IMR-90 (cell line): ENCODE measurements at regions not wholly inside any gene's neighbourhood (a gene's known extent, or its start where the extent isn't known, plus 50 kb on each side); places are given as distances from the start of the nearest gene placed in this dataset.

Experiments
- ATAC-seq: fragments of 200-7000 bp; cut with Tn5 transposase; 2 replicates; pipeline ENCODE4 v1.9.1; 2020; ENCODE audit warnings: low read depth, mild to moderate bottlenecking, moderate library complexity
- BruUV-seq: library from RNA; stranded (reverse); fragments of 400-500 nt; replicated peaks from 2 replicates; lab custom pipeline; 2021; lab: Mats Ljungman, UMichigan
- CTCF ChIA-PET: fragments of 300-600 bp; formaldehyde crosslinking; extraction: SDS; loops from one replicate; lab custom pipeline; 2021; ENCODE audit warnings: antibody characterized with exemption; lab: Yijun Ruan, JAX
- POLR2A ChIA-PET: fragments of 300-600 bp; sonication (Branson Sonifier 250); formaldehyde crosslinking; loops from one replicate; lab custom pipeline; 2022; ENCODE audit warnings: antibody characterized with exemption; ENCODE audit not compliant: unreplicated experiment; lab: Charles Lee
- DNase-seq: peaks from one replicate; pipeline ENCODE4 v3.0.0; 2013
- H2AFZ ChIP-seq: replicated peaks from 2 replicates; pipeline ENCODE3; 2013; ENCODE audit warnings: low read length, mild to moderate bottlenecking; ENCODE audit not compliant: poor library complexity
- H2AK5ac ChIP-seq: 2 replicates; pipeline ENCODE4 v1.6.1; 2013; ENCODE audit warnings: low read depth, low read length, inconsistent platforms
- H2AK9ac ChIP-seq: replicated peaks from 2 replicates; pipeline ENCODE3; 2013; ENCODE audit warnings: mild to moderate bottlenecking, low read depth, low read length, moderate library complexity; ENCODE audit not compliant: poor library complexity
- H2BK120ac ChIP-seq: 2 replicates; pipeline ENCODE4 v1.6.1; 2013; ENCODE audit warnings: low read depth, low read length, inconsistent platforms
- H2BK15ac ChIP-seq: 3 replicates; pipeline ENCODE4 v1.6.1; 2013; ENCODE audit warnings: low read depth, low read length, inconsistent platforms
- H2BK20ac ChIP-seq: 2 replicates; pipeline ENCODE4 v1.6.1; 2013; ENCODE audit warnings: low read depth, mild to moderate bottlenecking, inconsistent platforms, low read length, moderate library complexity
- H2BK5ac ChIP-seq: 2 replicates; pipeline ENCODE4 v1.6.1; 2013; ENCODE audit warnings: mild to moderate bottlenecking, low read depth, low read length, inconsistent platforms; ENCODE audit not compliant: poor library complexity, severe bottlenecking
- H3K14ac ChIP-seq: replicated peaks from 2 replicates; pipeline ENCODE4 v1.6.1; 2013; ENCODE audit warnings: low read depth, low read length, inconsistent platforms
- H3K18ac ChIP-seq: 2 replicates; pipeline ENCODE4 v1.6.1; 2013; ENCODE audit warnings: low read depth, low read length, control low read depth
- H3K23ac ChIP-seq: 2 replicates; pipeline ENCODE4 v1.6.1; 2013; ENCODE audit warnings: low read depth, low read length, inconsistent platforms
- H3K27ac ChIP-seq: 2 replicates; pipeline ENCODE4 v1.5.1; 2013; ENCODE audit warnings: mild to moderate bottlenecking, control low read depth, low read length; ENCODE audit not compliant: insufficient read depth
- H3K27me3 ChIP-seq: 2 replicates; pipeline ENCODE4 v1.6.1; 2013; ENCODE audit warnings: low read length; ENCODE audit not compliant: control insufficient read depth, insufficient read depth
- H3K36me3 ChIP-seq: 2 replicates; pipeline ENCODE4 v1.6.1; 2013; ENCODE audit warnings: low read length, mixed read lengths; ENCODE audit not compliant: control insufficient read depth, insufficient read depth
- H3K4ac ChIP-seq: 2 replicates; pipeline ENCODE4 v1.6.1; 2013; ENCODE audit warnings: low read depth, low read length, inconsistent platforms
- H3K4me1 ChIP-seq: 2 replicates; pipeline ENCODE4 v1.6.1; 2013; ENCODE audit warnings: low read length, mixed read lengths; ENCODE audit not compliant: control insufficient read depth, insufficient read depth
- H3K4me2 ChIP-seq: 2 replicates; pipeline ENCODE4 v1.6.1; 2013; ENCODE audit warnings: low read depth, mild to moderate bottlenecking, control low read depth, low read length, moderate library complexity
- H3K4me3 ChIP-seq: 2 replicates; pipeline ENCODE4 v1.5.1; 2013; ENCODE audit warnings: low read depth, mild to moderate bottlenecking, control low read depth, low read length, moderate library complexity; ENCODE audit not compliant: insufficient read depth
- H3K56ac ChIP-seq: 2 replicates; pipeline ENCODE4 v1.6.1; 2013; ENCODE audit warnings: low read length, inconsistent platforms; ENCODE audit not compliant: insufficient read depth; ENCODE audit errors: extremely low read depth
- H3K79me1 ChIP-seq, 2 experiments: 2 replicates each; pipeline ENCODE4 v1.6.1; 2013; ENCODE audit warnings: low read length in 2 of 2, inconsistent platforms in 1 of 2, low read depth in 1 of 2
- H3K9ac ChIP-seq: 2 replicates; pipeline ENCODE4 v1.6.1; 2013; ENCODE audit warnings: low read depth, low read length, control low read depth
- H3K9me1 ChIP-seq: 2 replicates; pipeline ENCODE4 v1.6.1; 2013; ENCODE audit warnings: low read length, inconsistent platforms; ENCODE audit not compliant: insufficient read depth
- H3K9me3 ChIP-seq: 2 replicates; pipeline ENCODE4 v1.6.1; 2013; ENCODE audit warnings: low read length; ENCODE audit not compliant: control insufficient read depth, insufficient read depth
- H4K20me1 ChIP-seq: 2 replicates; pipeline ENCODE4 v1.6.1; 2013; ENCODE audit warnings: low read length, inconsistent platforms; ENCODE audit not compliant: insufficient read depth
- H4K5ac ChIP-seq: 2 replicates; pipeline ENCODE4 v1.6.1; 2013; ENCODE audit warnings: mild to moderate bottlenecking, low read depth, low read length, control low read depth
- H4K8ac ChIP-seq, 2 experiments: 2 replicates each; pipeline ENCODE4 v1.6.1; 2013; ENCODE audit warnings: low read depth in 2 of 2, low read length in 2 of 2, control low read depth in 1 of 2, inconsistent platforms in 1 of 2
- H4K91ac ChIP-seq: 2 replicates; pipeline ENCODE4 v1.6.1; 2013; ENCODE audit warnings: low read depth, low read length, inconsistent platforms; ENCODE audit not compliant: insufficient read depth
- CEBPB ChIP-seq: IDR thresholded peaks from 2 replicates; pipeline ENCODE4 v1.6.1; 2012; ENCODE audit warnings: low read depth, low read length, improper control_type of control experiment
- CHD1 ChIP-seq: IDR thresholded peaks from 2 replicates; pipeline ENCODE4 v1.6.1; 2012; ENCODE audit warnings: low read depth, low read length, improper control_type of control experiment
- ELK1 ChIP-seq: fragments of 150-350 bp; IDR thresholded peaks from 2 replicates; pipeline ENCODE4 v1.6.1; 2016; ENCODE audit warnings: low read depth, mild to moderate bottlenecking, low read length, moderate library complexity, borderline replicate concordance
- FOS ChIP-seq: fragments of 150-350 bp; IDR thresholded peaks from 2 replicates; pipeline ENCODE4 v1.6.1; 2016; ENCODE audit warnings: low read depth, low read length
- MAFK ChIP-seq: IDR thresholded peaks from 2 replicates; pipeline ENCODE4 v1.6.1; 2012; ENCODE audit warnings: low read depth, low read length, improper control_type of control experiment
- MAZ ChIP-seq: IDR thresholded peaks from 2 replicates; pipeline ENCODE4 v1.6.1; 2012; ENCODE audit warnings: low read depth, mild to moderate bottlenecking, low read length, improper control_type of control experiment, moderate library complexity, borderline replicate concordance
- MXI1 ChIP-seq: IDR thresholded peaks from 2 replicates; pipeline ENCODE4 v1.6.1; 2012; ENCODE audit warnings: low read depth, mild to moderate bottlenecking, low read length, moderate library complexity, borderline replicate concordance
- RCOR1 ChIP-seq: IDR thresholded peaks from 2 replicates; pipeline ENCODE4 v1.6.1; 2012; ENCODE audit warnings: mild to moderate bottlenecking, low read length, improper control_type of control experiment; ENCODE audit not compliant: insufficient replicate concordance
- SMC3 ChIP-seq: fragments of 150-350 bp; IDR thresholded peaks from 2 replicates; pipeline ENCODE4 v1.6.1; 2016; ENCODE audit warnings: low read depth, mild to moderate bottlenecking, antibody characterized with exemption, low read length, moderate library complexity
- WGBS, 2 experiments: methylation state at CpG; one replicate each; pipeline versions ENCODE4 v1.1.5 to v1.1.7; 2013; ENCODE audit warnings: missing lambda C conversion rate in 2 of 2; ENCODE audit not compliant: insufficient read length in 1 of 2; ENCODE audit errors: extremely low coverage in 2 of 2; 5-methylcytosine and 5-hydroxymethylcytosine counted together
- dilution Hi-C: fragments of 300-500 bp; cut with HindIII; formaldehyde crosslinking; loops from one replicate; pipeline ENCODE4 v1.14.3; 2018; ENCODE audit warnings: low sequenced_read_pairs; ENCODE audit not compliant: unreplicated experiment
- in situ Hi-C: fragments of 300-500 bp; cut with MboI; formaldehyde crosslinking; loops from 3 replicates; pipeline ENCODE4 v1.14.3; 2019; ENCODE audit warnings: low sequenced_read_pairs, inconsistent platforms, mixed read lengths
- intact Hi-C: fragments of 100-400 bp; cut with micrococcal nuclease; formaldehyde crosslinking; loops from 2 replicates; pipeline ENCODE4 v1.10.0; 2022
- TF ChIP-seq, protein P1 (sequence below): conservative IDR thresholded peaks from 2 replicates; pipeline ENCODE4 v1.5.1; 2012; ENCODE audit warnings: mild to moderate bottlenecking, low read depth, low read length, improper control_type of control experiment

GRCh38 chr2:14220101-14220500, 412.4 kb upstream of the LRATD1 start:
- H2BK15ac ChIP-seq = no peak overlapping the region
- peaks cover 3% of the 10 kb centered on the region; the same call in 1 of the 2 replicates for H3K9me3 ChIP-seq
- WGBS, 2 experiments = no CpG with 5 or more reads among the region's 1 CpG
- no peak overlapping the region for H3K23ac ChIP-seq
- ATAC-seq (no peak), DNase-seq (no peak)
- H3K4ac ChIP-seq = no peak overlapping the region
- H2BK20ac ChIP-seq = no peak overlapping the region
- H3K4me2 ChIP-seq = no peak overlapping the region
- ChIA-PET CTCF (no interaction called here), POLR2A (no interaction called here)
- H2BK5ac ChIP-seq = no peak overlapping the region
- H3K4me3 ChIP-seq = no peak overlapping the region
- H4K91ac ChIP-seq = no peak overlapping the region
- no peak overlapping the region for H3K18ac ChIP-seq
- dilution Hi-C loops (no loop called here), in situ Hi-C loops (no loop called here), intact Hi-C loops (no loop called here)
- BruUV-seq = no TSS peak
- no peak for TF ChIP-seq CEBPB
- no peak for TF ChIP-seq RCOR1
- TF ChIP-seq, protein P1, sequence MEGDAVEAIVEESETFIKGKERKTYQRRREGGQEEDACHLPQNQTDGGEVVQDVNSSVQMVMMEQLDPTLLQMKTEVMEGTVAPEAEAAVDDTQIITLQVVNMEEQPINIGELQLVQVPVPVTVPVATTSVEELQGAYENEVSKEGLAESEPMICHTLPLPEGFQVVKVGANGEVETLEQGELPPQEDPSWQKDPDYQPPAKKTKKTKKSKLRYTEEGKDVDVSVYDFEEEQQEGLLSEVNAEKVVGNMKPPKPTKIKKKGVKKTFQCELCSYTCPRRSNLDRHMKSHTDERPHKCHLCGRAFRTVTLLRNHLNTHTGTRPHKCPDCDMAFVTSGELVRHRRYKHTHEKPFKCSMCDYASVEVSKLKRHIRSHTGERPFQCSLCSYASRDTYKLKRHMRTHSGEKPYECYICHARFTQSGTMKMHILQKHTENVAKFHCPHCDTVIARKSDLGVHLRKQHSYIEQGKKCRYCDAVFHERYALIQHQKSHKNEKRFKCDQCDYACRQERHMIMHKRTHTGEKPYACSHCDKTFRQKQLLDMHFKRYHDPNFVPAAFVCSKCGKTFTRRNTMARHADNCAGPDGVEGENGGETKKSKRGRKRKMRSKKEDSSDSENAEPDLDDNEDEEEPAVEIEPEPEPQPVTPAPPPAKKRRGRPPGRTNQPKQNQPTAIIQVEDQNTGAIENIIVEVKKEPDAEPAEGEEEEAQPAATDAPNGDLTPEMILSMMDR = no peak
- no peak for TF ChIP-seq CHD1
- no peak for TF ChIP-seq ELK1
- no peak for TF ChIP-seq SMC3
- no peak for TF ChIP-seq MAFK
- no peak for TF ChIP-seq FOS
- no peak for TF ChIP-seq MXI1
- no peak for TF ChIP-seq MAZ
- no peak overlapping the region for H2BK120ac ChIP-seq
- H2AFZ ChIP-seq = no peak overlapping the region
- no peak overlapping the region for H3K9ac ChIP-seq
- no peak overlapping the region for H4K8ac ChIP-seq
- no peaks in the 10 kb centered on the region for H4K20me1 ChIP-seq
- no peak overlapping the region for H3K27ac ChIP-seq
- H3K56ac ChIP-seq = no peak overlapping the region
- H3K79me1 ChIP-seq = no peaks in the 10 kb centered on the region
- no peak overlapping the region for H2AK9ac ChIP-seq
- H4K5ac ChIP-seq = no peak overlapping the region
- H3K36me3 ChIP-seq = no peaks in the 10 kb centered on the region
- H3K27me3 ChIP-seq = no peaks in the 10 kb centered on the region
- H3K4me1 ChIP-seq = no peaks in the 10 kb centered on the region
- no peak overlapping the region for H3K14ac ChIP-seq
- no peaks in the 10 kb centered on the region for H3K9me1 ChIP-seq
- no peak overlapping the region for H2AK5ac ChIP-seq
